ENCODE measurements at regions not wholly inside any gene's neighbourhood (a gene's known extent, or its start where the extent isn't known, plus 50 kb on each side); places are given as distances from the start of the nearest gene placed in this dataset.

DNA sequence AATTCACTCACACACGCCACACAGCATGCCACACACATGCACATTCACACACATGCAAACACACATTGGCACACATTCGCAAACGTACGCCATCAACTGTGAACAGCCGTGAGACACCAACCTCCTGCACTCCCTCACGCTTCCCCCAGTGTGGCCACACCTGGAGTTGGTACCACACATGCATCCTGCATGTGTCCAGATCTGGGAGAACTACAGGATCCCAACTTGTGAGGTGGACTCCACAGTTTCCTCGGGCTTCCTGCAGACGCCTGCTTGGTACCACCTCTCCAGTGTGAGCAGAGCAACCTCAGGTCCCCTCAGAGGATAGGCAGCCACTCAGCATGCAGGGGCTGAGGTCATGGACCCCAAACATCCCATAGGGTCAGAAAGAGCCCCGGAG lies 239.0 kb downstream of the EIPR1 start:
- no peak for DNase-seq (ENCODE audit: low spot score)

DNA sequence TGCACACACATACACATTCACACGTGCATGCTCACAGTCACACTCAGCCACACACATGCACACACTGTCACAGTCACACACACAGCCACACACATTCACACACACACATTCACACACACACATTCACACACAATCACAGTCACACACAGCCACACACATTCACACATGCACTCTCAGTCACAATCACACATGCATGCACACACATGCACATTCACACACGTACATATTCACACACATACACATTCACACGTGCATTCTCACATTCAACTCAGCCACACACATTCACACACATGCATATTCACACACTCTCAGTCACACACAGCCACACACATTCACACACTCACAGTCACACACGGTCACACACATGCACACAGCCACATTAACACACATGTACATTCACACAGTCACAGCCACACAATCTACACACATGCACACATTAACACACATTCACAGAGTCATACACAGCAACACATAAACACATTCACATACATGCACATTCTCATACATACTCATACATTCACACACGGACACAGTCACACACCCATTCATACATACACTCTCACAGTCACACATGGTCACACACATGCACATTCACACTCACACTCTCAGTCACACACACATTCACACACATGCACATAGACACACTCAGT lies 239.8 kb downstream of the EIPR1 start:
- DNase-seq (ENCODE audit: low spot score), result no peak

DNA sequence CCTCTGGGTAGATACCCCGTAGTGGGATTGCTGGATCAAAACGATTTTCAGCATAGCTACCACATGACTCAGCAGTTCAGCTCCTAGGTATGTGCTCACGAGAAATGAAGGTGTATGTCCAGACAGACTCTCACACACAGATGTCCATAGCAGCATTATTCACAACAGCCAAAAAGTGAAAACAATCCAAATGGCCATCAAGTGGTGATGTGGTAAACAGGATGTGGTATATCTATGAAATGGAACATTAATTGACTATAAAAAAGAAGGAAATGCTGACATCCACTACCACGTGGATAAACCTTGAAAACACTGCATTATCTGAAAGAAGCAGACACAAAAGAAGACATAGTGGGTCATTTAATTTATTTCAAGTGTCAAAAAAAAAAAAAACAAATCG lies 241.9 kb downstream of the EIPR1 start:
- no peak for DNase-seq (ENCODE audit: low spot score)

DNA sequence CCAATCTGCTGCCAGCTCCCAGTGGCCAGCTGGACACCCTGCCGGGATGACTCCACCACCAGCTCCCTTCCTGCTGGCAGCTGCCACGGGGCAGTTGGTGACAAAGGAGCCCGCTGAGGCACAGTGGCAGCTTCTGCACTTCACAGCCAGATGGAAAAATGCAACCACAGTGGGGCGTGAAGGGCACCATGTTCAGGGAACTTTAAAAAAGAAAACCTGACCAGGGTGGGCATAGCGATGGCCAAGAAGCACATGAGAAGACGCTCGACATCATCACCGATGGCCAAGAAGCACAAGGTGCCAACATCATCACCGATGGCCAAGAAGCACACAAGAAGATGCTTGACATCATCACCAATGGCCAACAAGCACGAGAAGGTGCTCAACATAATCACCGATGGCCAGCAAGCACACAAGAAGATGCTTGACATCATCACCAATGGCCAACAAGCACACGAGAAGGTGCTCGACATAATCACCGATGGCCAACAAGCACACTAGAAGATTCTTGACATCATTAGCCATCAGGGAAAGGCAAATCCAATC lies 243.5 kb downstream of the EIPR1 start:
- DNase-seq (ENCODE audit: low spot score), result no peak

DNA sequence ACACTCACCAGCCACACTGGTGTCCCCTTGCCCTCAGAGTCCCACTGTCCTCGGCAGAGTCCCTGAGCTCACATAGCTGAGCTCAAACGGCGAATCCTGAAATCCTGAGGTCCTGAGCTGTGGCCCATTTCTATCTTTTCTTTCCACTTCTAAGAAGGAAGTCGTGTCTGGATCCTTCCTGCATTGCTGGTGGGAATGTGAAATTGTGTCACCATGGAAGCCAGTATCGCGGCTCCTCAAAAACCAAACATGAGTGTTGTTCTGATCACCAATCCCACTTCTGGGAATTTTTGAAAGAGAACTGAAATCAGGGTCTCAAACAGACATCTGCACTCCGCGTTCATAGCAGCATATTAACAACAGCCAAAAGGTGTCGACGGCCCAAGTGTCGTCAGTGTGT lies 244.7 kb downstream of the EIPR1 start:
- DNase-seq (ENCODE audit: low spot score), result no peak

DNA sequence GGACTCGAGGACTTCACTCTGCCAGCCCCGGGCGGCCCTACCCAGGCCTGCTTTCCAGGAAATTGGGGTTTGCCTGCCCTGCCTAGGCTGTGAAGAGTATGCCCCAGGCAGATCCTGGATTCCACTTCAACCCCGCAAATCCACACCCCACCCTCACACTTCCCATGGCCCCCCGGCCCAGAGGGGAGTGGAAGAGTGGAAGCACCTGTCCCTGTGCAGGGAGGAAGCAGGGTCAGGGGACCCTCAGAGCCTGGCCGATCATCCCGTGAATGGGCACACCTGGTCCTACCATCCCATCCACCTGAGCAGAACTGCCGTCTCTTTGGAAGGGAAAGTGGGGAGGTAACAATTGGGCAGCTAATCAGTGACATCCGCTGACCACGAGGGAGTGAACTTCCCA lies 245.2 kb downstream of the EIPR1 start:
- no peak for DNase-seq (ENCODE audit: low spot score)

DNA sequence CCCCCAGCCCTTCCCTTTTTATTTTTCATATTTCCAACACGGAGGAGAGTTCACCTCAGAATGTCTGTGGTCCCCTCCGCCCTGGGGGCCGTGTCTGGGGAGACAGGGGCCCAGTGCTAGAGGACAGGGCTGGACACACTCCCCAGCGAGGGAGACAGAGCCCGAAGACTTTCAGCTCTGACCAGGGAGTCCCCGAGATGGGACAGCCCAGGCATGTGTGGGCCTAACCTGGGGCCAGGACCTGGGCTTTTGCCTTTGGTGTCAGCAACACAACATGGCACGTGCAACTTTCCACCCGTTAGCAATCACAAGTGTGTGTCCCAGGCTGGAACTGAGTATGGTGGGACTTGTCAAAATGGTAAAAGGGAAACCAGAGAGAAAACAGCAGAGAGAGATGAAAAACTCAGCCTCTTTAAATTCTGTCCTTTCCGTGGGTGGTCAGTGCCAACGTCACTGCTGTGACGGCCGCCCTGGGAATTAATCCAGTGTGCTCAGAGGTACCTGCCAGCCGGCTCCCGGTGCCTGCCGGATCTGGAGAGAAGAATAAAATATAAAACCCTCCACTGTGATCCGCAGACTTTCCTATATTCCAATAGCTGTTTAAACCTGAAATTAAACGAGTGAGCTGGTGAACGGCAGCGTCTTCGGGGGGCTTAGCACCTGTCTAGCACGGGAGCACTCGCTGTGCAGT lies 245.8 kb downstream of the EIPR1 start:
- no peak for DNase-seq (ENCODE audit: low spot score)

DNA sequence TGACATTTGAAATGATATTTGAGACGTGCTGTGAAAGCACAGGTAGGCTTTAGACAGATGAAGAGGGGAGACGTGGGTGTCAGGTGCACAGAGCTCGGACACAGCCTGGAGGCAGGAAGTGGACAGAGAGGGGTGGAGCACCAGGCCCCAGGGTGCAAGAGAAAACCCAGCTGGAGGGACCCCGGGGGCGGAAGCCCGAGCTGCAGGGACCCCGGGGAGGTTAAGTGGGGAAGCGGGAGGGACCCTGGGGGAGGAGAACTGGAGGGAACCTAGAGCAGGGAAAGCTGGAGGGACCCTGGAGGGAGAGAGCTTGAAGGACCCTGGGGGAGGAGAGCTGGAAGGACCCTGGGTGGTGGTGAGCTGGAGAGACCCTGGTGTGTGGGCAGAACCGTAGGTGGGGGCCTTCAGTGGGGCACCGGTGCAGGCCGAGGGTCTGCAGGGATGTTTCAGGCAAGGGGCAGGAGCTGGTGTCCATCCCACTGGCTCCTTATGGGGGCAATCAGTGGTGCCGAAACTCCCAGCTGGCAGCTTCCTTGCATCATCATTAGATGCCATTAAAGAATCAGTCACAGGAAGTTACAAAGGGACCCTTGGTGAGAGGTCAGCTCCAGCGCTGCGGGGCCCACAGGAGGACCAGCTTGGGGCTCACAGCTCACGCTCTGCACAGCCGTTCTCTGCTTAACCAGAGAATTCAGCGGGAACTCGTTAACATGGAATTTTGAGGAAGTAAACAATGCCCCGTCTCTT lies 246.6 kb downstream of the EIPR1 start:
- DNase-seq (ENCODE audit: low spot score), result no peak

DNA sequence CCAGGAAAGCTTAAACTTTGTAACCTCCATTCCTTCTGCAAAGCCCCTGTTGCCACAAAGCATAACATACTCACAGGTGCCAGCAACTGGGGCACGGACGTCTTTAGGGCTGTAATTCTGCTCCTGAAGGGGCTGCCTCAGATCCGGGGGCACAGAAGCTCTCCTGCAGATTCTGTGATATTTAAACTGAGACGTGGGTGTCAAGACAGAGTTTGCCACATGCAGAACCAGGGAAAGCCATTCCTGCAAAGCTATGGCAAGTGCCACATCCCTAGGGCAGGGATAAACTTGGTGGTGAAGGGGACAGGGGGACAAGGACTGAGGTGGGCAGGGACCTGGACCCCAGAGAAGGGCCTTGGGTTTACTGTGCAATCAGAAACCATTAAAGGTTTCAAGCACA lies 247.2 kb downstream of the EIPR1 start:
- peak; percentile 59 for DNase-seq (ENCODE audit: low spot score)

DNA sequence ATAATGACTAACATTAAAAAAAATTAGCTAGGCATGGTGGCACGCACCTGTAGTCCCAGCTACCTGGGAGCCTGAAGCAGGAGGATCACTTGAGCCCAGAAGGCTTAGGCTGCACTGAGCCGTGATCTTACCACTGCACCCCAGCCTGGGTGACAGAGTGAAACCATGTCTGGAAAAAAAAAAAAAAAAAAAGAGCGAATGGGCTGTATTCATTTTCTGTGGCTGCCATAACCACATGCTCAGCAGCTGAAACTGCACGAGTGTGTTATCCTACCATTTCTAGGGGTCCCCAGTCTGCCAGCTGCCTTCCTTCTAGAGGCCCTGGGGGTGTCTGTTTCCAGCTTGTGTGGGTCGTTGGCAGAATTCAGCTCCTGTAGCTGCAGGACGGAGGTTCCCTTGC lies 247.8 kb downstream of the EIPR1 start:
- DNase-seq (ENCODE audit: low spot score), result no peak

DNA sequence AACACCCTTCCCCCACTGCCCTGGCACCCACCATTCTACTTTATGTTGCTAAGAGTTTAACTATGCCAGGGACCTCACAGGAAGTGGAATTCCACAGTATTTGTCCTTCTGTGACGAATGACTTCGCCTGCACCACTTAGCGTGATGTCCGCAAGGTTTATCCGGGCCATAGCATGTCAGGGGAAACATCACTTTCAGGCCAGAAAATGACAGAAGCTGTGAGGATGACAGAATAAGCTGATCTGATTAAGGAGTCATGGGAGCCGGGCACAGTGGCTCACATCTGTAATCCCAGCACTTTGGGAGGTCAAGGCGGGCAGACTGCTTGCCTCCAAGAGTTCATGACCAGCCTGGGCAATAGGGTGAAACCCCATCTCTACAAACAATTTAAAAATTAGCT lies 248.8 kb downstream of the EIPR1 start:
- DNase-seq (ENCODE audit: low spot score), result no peak

DNA sequence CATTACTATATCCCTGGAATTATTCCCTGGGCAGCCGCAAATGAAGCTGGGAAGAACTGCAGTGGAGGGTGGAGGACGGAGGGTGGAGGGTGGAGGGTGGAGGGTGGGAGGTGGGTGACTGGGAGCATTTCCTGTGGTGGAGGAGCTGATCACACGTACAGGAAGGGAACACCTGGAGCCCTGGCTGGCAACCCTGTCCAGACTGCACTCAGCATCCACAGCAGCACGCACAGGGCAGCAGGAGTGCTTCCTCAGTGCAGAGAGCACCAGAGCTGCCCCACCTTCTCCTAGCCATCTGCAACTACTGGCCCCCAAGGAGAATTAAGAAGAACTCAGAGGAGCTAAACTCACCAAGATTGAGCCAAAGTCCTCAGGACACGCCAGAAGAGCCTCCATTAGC lies 249.9 kb downstream of the EIPR1 start:
- DNase-seq (ENCODE audit: low spot score), result no peak

DNA sequence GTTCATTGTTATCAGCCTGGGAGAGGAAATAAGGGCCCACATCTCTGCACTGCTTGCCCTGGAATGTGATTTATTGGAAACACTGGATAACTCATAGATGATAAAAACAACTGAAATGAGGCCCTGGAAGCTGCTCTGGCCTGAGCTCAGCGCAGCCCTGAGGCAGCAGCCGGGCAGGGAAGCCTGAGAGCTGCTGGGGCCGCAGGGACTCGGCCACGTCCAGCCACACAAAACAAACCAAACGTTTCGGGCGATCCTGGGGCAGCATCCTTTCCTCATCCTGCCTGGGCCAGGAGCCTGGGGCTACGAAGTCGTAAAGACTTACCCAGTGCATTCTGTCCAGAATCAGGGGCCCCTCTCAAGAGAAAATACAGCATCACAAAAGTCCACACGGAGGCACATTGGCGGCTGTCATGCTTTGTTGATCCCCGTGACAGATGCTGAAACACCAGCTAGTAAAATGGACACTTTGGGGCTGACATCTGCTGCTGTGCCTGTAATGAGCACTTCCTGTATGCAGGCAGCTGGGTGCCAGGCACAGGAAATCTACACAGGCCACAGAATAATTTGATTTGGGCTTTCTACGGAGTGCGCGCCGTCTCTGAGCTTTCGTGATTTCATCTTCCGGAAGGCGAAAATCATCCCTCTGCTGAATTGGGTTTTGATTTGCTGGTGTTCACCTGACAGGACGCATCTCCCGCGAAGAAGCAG lies 250.6 kb downstream of the EIPR1 start:
- no peak for DNase-seq (ENCODE audit: low spot score)

DNA sequence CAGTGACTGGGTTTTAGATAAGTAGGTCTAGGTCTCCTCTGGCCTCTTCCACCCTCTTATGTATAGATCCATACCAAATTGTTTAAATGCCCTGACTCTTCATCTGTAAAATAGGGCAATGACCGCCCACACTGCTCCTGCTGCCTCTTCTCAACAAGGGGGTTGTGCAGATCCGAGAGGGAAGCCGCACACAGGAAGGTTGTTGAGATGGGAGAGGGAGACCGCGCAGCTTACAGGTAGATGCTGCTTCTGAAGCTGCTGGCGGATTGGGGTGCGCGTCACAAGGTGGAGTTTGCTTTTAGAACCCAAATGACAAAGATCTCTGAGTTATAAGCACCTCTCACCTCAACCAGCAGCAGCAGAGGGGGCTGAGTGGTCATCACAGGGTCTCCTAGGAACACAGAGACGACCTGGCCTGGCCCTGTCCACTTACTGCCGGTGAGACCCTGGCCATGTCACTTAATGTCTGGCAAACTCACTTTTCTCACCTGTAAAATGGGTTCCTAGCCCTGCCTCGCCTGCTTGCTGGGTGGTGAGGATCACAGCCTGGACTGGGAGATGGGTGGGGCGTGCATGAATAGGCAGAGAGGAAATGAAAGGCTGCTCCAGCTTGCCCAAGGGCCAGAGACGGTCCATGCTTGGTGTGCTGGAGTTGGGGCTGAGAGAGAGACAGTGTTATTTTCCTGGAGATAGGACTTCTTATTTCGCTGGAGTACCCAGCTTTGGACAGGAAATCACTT lies 251.3 kb downstream of the EIPR1 start:
- DNase-seq (ENCODE audit: low spot score), result peak; percentile 76

DNA sequence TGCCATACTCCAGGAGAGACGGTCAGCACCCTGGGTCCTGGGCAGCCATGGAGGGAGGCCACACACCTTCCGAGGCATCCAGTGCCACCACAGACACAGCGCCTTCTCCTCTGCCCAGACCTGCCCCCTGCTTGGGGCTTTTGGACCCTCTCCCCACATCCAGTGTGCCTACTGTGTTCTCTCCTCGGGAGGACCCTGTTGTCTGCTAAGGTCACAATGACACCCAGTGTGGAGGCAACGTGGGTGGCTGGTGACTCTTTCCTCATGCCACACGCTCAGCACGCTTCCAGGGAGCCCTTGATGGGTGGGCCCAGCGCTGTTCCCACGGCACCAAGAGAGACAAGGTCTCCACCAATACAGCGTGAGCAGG lies 251.9 kb downstream of the EIPR1 start:
- no peak for DNase-seq (ENCODE audit: low spot score)

DNA sequence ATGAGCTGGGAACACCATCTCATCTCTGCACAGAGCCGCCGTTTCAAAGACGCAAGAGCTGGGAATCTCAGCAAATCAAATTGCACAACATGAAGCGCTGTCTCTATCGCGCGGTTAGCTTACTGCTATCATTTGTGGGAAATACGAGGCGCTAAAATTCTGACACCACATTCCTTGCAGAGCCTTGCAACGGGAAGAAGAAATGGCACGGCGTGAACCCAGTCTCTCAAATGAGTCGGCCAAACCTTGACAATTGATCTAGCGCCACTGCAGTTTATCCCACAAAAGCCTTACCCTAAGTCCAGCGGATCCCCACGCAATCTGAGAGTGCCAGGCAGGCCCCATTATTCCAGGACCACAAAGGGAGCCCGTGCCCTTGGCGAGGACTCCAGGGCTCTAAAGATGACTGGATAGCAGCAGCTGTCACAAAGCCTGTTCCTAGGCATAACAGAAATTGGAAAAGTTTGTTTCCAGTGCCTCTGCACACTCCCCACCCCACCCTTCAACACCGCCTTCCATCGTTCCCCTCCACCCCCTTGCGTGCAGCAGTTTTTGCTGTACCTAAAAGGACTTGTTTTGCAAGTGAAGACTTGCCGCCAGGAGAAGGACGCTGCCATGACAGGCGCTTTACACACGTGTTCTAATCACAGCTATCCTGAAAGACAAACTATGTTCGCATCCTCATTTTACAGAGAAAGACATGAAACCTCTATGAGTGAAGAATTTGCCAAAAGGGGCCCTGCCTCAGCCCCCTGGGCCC lies 252.4 kb downstream of the EIPR1 start:
- DNase-seq (ENCODE audit: low spot score), result peak; percentile 58

DNA sequence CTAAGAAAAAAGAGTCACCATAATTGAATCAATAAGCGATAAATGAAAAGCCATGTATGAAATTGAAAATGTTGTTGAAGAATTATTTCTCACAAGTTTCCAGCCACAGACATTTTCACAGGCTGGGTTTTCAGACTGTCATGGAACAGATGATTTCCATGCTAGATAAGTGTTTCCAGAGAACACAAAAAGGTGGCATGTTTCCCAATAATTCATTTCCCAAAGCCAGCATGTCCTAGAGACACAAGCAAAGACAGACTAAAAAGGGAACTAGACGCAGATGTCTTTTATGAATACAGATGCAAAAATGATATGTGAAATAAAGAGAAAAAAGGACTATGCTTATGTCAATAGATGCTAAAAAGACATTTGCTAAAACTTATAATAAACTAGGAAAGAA lies 255.1 kb downstream of the EIPR1 start:
- no peak for DNase-seq (ENCODE audit: low spot score)

DNA sequence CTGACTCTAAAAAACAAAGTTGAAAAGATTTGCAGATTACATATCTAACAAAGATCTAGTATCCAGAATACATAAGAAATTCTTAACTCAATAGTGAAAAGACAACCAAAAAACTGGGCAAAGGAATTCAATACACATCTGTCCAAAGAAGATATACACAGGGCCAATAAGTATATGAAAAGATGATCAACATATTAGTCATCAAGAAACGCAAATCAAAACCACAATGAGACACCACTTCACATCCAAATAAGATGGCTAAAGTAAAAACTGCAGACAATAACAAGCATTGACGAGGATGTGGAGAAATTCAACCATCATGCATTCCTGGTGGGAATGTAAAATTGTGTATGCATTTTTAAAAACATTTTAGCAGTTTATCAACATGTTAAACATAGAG lies 256.0 kb downstream of the EIPR1 start:
- no peak for DNase-seq (ENCODE audit: low spot score)

DNA sequence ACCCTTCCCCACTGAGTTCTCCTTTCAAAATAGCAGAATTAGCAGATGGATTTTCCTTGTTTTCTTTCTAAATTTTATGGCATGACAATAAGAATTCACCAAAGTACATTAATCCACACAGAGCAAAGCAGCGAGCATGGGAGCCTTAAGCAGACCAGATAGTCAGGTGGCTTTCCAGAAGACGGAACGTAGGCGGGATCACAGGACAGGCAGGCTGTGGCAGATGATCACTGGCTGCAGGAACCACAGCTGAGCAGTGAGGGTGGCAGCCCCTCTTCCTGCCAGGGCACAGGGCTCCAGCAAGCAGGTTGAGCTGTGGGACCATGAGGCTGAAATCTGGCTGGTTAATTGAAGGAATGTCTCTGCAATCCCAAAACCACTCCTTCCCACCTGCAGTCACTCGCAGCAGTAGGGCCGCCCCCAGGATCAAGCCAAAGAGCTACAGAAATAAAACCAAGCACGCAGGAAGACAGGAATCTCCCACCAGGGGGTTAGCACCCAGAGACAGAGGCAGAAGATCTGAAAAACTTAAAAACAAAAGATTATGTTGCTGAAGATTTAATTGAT lies 259.9 kb downstream of the EIPR1 start:
- no peak for DNase-seq (ENCODE audit: low spot score)

DNA sequence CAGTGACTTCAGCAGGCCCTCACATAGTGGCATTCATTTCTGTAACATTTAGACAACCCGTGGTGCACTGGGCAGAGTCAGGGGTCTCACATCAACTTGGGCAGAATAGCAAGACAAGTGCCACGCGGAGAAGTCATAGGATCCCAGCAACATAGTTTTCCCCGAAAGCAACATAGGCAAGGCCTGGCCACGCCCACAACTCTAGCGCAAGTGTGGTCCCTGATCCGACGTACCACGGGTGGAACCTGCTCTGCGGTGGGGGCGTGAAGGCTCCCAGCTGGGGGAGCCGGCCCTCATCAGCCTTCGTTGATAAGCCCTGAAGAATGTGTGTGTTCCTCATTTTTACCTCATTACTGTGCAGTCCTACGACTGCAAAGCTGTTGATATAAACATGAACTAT lies 261.2 kb downstream of the EIPR1 start:
- no peak for DNase-seq (ENCODE audit: low spot score)
